KMS-11 (cell line): ENCODE measurements at regions not wholly inside any gene's neighbourhood (a gene's known extent, or its start where the extent isn't known, plus 50 kb on each side); places are given as distances from the start of the nearest gene placed in this dataset.

Experiments
- H2AFZ ChIP-seq: fragments of 200-600 bp; sonication (generic); 2 replicates; pipeline ENCODE4 v1.6.1; 2016; ENCODE audit warnings: antibody characterized with exemption, mixed run types, low read depth
- H3K27ac ChIP-seq: fragments of 200-600 bp; sonication (generic); 2 replicates; pipeline ENCODE4 v1.6.1; 2016; ENCODE audit warnings: mild to moderate bottlenecking, mixed run types
- H3K27me3 ChIP-seq: fragments of 200-600 bp; sonication (generic); 2 replicates; pipeline ENCODE4 v1.6.1; 2017; ENCODE audit warnings: mild to moderate bottlenecking, low read depth, mixed run types, moderate library complexity; ENCODE audit not compliant: insufficient read depth
- H3K36me3 ChIP-seq: fragments of 200-600 bp; sonication (generic); 2 replicates; pipeline ENCODE4 v1.6.1; 2017; ENCODE audit warnings: mild to moderate bottlenecking, mixed run types; ENCODE audit not compliant: insufficient read depth
- H3K4me1 ChIP-seq: fragments of 200-600 bp; sonication (generic); 2 replicates; pipeline ENCODE4 v1.6.1; 2016; ENCODE audit warnings: mild to moderate bottlenecking, low read depth, mixed run types; ENCODE audit not compliant: poor library complexity, severe bottlenecking
- H3K4me2 ChIP-seq: fragments of 200-600 bp; sonication (generic); 2 replicates; pipeline ENCODE4 v1.7.0; 2016; ENCODE audit warnings: mild to moderate bottlenecking, mixed run types
- H3K4me3 ChIP-seq: fragments of 200-600 bp; sonication (generic); IDR thresholded peaks from 2 replicates; pipeline ENCODE4 v1.6.1; 2017; ENCODE audit warnings: low read depth, low read length, mixed read lengths; ENCODE audit not compliant: insufficient read depth
- H3K79me2 ChIP-seq: fragments of 200-600 bp; sonication (generic); 2 replicates; pipeline ENCODE4 v1.6.1; 2016; ENCODE audit warnings: low read depth, mixed run types; ENCODE audit not compliant: insufficient read depth
- H3K9ac ChIP-seq: fragments of 200-600 bp; sonication (generic); 2 replicates; pipeline ENCODE4 v1.6.1; 2016; ENCODE audit warnings: mild to moderate bottlenecking, mixed run types
- H4K20me1 ChIP-seq: fragments of 200-600 bp; sonication (generic); 2 replicates; pipeline ENCODE4 v1.6.1; 2016; ENCODE audit warnings: mild to moderate bottlenecking, mixed run types; ENCODE audit not compliant: insufficient read depth
- CTCF ChIP-seq: fragments of 200-600 bp; sonication (generic); conservative IDR thresholded peaks from 2 replicates; pipeline ENCODE4 v1.6.1; 2017; ENCODE audit warnings: low read depth, mild to moderate bottlenecking, antibody characterized with exemption, low read length, moderate library complexity, mixed read lengths

GRCh38 chr18:2402084-2402483 lies 169.2 kb downstream of the METTL4 start:
- Histone ChIP-seq H3K9ac (no peak overlapping the region), H2AFZ (no peak overlapping the region), H3K27me3 (no peaks in the 10 kb centered on the region), H3K36me3 (no peaks in the 10 kb centered on the region), H3K27ac (no peak overlapping the region), H3K79me2 (no peaks in the 10 kb centered on the region), H3K4me1 (no peaks in the 10 kb centered on the region), H3K4me2 (no peak overlapping the region), H3K4me3 (no peak overlapping the region), H4K20me1 (no peaks in the 10 kb centered on the region)
- TF ChIP-seq CTCF: no peak

- Histone ChIP-seq H3K36me3 (no peaks in the 10 kb centered on the region), H3K4me1 (no peaks in the 10 kb centered on the region), H4K20me1 (no peaks in the 10 kb centered on the region), H3K4me2 (no peak overlapping the region), H3K27ac (no peak overlapping the region), H3K4me3 (no peak overlapping the region), H2AFZ (no peak overlapping the region), H3K9ac (no peak overlapping the region), H3K27me3 (no peaks in the 10 kb centered on the region), H3K79me2 (no peaks in the 10 kb centered on the region)
- TF ChIP-seq CTCF: no peak
Observed at GRCh38 chr18:2406544-2406943, 164.8 kb downstream of the METTL4 start.

- no peak overlapping the region for H3K9ac ChIP-seq
- no peak overlapping the region for H3K4me3 ChIP-seq
- no peak for TF ChIP-seq CTCF
- no peak overlapping the region for H3K27ac ChIP-seq
- H2AFZ ChIP-seq: no peak overlapping the region
- no peaks in the 10 kb centered on the region for H3K4me1 ChIP-seq
- H3K79me2 ChIP-seq: no peaks in the 10 kb centered on the region
- H3K4me2 ChIP-seq: no peak overlapping the region
- H4K20me1 ChIP-seq: no peaks in the 10 kb centered on the region
- H3K27me3 ChIP-seq: no peaks in the 10 kb centered on the region
- no peaks in the 10 kb centered on the region for H3K36me3 ChIP-seq
Observed at GRCh38 chr18:2407961-2408360, 163.3 kb downstream of the METTL4 start.

GRCh38 chr18:2409906-2410305 lies 161.4 kb downstream of the METTL4 start:
- Histone ChIP-seq H3K79me2 (no peaks in the 10 kb centered on the region), H3K36me3 (no peaks in the 10 kb centered on the region), H3K9ac (no peak overlapping the region), H3K4me3 (no peak overlapping the region), H3K27ac (no peak overlapping the region), H3K27me3 (no peaks in the 10 kb centered on the region), H4K20me1 (no peaks in the 10 kb centered on the region), H2AFZ (no peak overlapping the region), H3K4me2 (no peak overlapping the region), H3K4me1 (no peaks in the 10 kb centered on the region)
- TF ChIP-seq CTCF: no peak

GRCh38 chr18:2410688-2411087 lies 160.6 kb downstream of the METTL4 start:
- Histone ChIP-seq H3K27ac (no peak overlapping the region), H3K79me2 (no peaks in the 10 kb centered on the region), H3K27me3 (no peaks in the 10 kb centered on the region), H3K4me2 (no peak overlapping the region), H3K36me3 (no peaks in the 10 kb centered on the region), H3K9ac (no peak overlapping the region), H3K4me1 (no peaks in the 10 kb centered on the region), H3K4me3 (no peak overlapping the region), H4K20me1 (no peaks in the 10 kb centered on the region), H2AFZ (no peak overlapping the region)
- no peak for TF ChIP-seq CTCF
